GM12878 (cell line): ENCODE measurements at regions not wholly inside any gene's neighbourhood (a gene's known extent, or its start where the extent isn't known, plus 50 kb on each side); places are given as distances from the start of the nearest gene placed in this dataset.

Experiments used
- CBX3 ChIP-seq: fragments of 200-600 bp; sonication (generic); IDR thresholded peaks from 2 replicates; pipeline ENCODE4 v1.6.1; 2016; ENCODE audit warnings: low read depth, borderline replicate concordance
- E2F4 ChIP-seq: IDR thresholded peaks from 2 replicates; pipeline ENCODE4 v1.6.1; 2012; ENCODE audit warnings: low read depth, low read length, improper control_type of control experiment
- NR2F1 ChIP-seq: fragments of 450-650 bp; conservative IDR thresholded peaks from 2 replicates; pipeline ENCODE4 v1.6.1; 2017; ENCODE audit warnings: mild to moderate bottlenecking
- TCF12 ChIP-seq: IDR thresholded peaks from 2 replicates; pipeline ENCODE4 v1.6.1; 2011; ENCODE audit warnings: low read depth, mild to moderate bottlenecking, low read length

GRCh38 chr15:95946241-95946640 lies 384.3 kb upstream of the NR2F2 start:
- no peak for TF ChIP-seq NR2F1
- TF ChIP-seq TCF12: no peak
- no peak for TF ChIP-seq E2F4
- TF ChIP-seq CBX3: no peak
